GM06990 (cell line): ENCODE measurements at regions not wholly inside any gene's neighbourhood (a gene's known extent, or its start where the extent isn't known, plus 50 kb on each side); places are given as distances from the start of the nearest gene placed in this dataset.

Experiments
- DNase-seq: peaks from one replicate; pipeline ENCODE4 v3.0.0-alpha.2; 2011; ENCODE audit not compliant: insufficient read length; ENCODE audit errors: extremely low read depth
- H3K27me3 ChIP-seq: replicated peaks from 2 replicates; pipeline ENCODE4 v1.6.0; 2011; ENCODE audit warnings: low read length; ENCODE audit not compliant: control insufficient read depth, insufficient read depth
- H3K36me3 ChIP-seq: 2 replicates; pipeline ENCODE4 v1.5.1; 2011; ENCODE audit warnings: low read length; ENCODE audit not compliant: control insufficient read depth, insufficient read depth
- H3K4me3 ChIP-seq: replicated peaks from 2 replicates; pipeline ENCODE4 v1.5.1; 2011; ENCODE audit warnings: low read depth, mild to moderate bottlenecking, control low read depth, low read length
- CTCF ChIP-seq: IDR thresholded peaks from 2 replicates; pipeline ENCODE4 v1.5.1; 2011; ENCODE audit warnings: low read length, control low read depth, mild to moderate bottlenecking, inconsistent platforms; ENCODE audit not compliant: insufficient read depth, poor library complexity, severe bottlenecking

- DNase-seq: no peak
- H3K4me3 ChIP-seq: no peak overlapping the region
- no peak for TF ChIP-seq CTCF
- no peaks in the 10 kb centered on the region for H3K36me3 ChIP-seq
- no peaks in the 10 kb centered on the region for H3K27me3 ChIP-seq
These were observed 1253.4 kb upstream of the NXPH2 start for GRCh38 chr2:140033638-140034037.

GRCh38 chr2:140027966-140028365 lies 1247.8 kb upstream of the NXPH2 start:
- Histone ChIP-seq H3K4me3 (no peak overlapping the region), H3K27me3 (no peaks in the 10 kb centered on the region), H3K36me3 (no peaks in the 10 kb centered on the region)
- no peak for TF ChIP-seq CTCF
- DNase-seq: no peak

- no peaks in the 10 kb centered on the region for H3K36me3 ChIP-seq
- no peak for TF ChIP-seq CTCF
- DNase-seq: no peak
- H3K27me3 ChIP-seq: no peaks in the 10 kb centered on the region
- H3K4me3 ChIP-seq: no peak overlapping the region
These were observed 1247.1 kb upstream of the NXPH2 start for GRCh38 chr2:140027320-140027719.

- DNase-seq: no peak
- no peaks in the 10 kb centered on the region for H3K36me3 ChIP-seq
- TF ChIP-seq CTCF: no peak
- H3K27me3 ChIP-seq: no peaks in the 10 kb centered on the region
- H3K4me3 ChIP-seq: no peak overlapping the region
These were observed 1243.1 kb upstream of the NXPH2 start for GRCh38 chr2:140023291-140023690.

- DNase-seq: no peak
- no peak for TF ChIP-seq CTCF
- H3K4me3 ChIP-seq: no peak overlapping the region
These were observed 1238.4 kb upstream of the NXPH2 start for GRCh38 chr2:140018541-140018940.

GRCh38 chr2:140014204-140014546 lies 1234.0 kb upstream of the NXPH2 start:
- Histone ChIP-seq H3K36me3 (no peaks in the 10 kb centered on the region), H3K27me3 (no peaks in the 10 kb centered on the region), H3K4me3 (no peak overlapping the region)
- TF ChIP-seq CTCF: no peak
- no peak for DNase-seq

More at GRCh38 chr2:140018541-140018940, 1238.4 kb upstream of the NXPH2 start:
- no peaks in the 10 kb centered on the region for H3K27me3 ChIP-seq
- H3K36me3 ChIP-seq: no peaks in the 10 kb centered on the region
